ENCODE measurements at regions not wholly inside any gene's neighbourhood (a gene's known extent, or its start where the extent isn't known, plus 50 kb on each side); places are given as distances from the start of the nearest gene placed in this dataset.

DNA sequence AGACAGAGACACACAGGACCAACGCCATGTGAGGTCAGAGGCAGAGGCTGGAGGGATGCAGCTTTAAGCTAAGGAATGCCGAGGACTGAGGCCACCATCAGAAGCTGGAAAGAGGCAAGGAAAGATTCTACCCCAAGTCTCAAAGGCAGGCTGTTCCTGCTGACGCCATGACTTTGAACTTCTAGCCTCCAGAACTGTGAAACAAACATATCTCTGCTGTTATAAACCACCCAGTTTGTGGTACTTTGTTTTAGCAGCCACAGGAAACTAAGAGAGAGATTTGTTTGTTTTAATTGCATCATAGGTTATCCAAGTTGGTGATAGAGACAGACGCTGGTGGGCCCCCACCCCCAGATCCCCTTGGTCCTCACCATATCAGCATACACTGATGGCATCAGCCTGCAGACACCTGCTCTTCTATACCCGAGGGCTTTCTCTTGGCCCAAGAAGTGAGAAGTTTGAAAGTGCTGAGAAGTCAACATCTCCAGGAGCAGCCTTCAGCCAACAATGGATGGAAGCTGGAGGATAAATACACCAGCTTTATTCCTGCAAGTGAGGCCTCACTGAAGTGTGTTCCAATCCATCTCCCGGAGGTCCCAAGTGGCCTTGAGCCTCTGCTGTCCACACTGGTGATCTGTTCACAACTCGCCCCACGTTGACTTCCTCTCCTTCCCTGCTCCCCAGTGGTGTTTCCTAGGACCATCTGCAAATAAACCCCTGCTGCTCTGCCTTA, 154.7 kb downstream of the BTBD3 start:
- DNase-seq (ENCODE audit: low spot score) = no peak

DNA sequence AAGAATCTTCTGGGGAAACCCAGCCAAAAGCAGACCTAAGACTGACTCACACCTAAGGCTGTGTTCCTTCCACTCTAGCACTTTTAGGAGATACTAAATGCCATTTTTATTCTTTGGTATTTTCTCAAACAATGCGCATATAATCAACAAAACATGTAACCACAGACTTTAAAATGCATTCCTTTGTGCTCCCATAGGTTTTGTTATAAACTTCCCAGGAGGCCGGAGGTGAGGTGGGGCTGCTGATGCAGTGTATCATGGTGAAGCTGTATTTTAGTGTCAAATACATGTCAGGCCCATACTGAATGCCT, 155.2 kb downstream of the BTBD3 start:
- DNase-seq (ENCODE audit: low spot score) = no peak

DNA sequence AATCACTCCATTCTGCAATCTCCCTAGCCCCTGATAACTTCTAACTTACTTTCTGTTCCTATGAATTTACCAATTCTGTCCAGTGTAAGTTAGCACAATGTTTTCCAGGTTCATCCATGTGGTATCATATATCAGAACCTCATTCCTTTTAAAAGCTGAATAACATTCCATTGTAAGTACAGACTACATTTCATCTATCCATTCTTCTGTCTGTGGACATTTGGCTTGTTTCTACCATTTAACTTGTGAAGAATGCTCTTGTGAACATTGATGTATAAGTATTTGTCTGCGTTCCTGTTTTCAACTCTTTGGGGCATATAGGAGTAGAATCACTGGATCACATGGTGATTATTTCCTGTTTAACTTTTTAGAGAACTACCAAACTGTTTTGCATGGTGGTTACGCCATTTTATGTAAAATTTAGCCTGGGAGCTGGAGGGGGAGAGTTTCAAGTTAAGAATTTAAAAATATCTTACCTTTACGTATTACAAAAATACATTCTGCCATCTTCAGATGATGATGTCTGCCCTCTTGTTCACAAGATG, 156.5 kb downstream of the BTBD3 start:
- DNase-seq (ENCODE audit: low spot score) = no peak

DNA sequence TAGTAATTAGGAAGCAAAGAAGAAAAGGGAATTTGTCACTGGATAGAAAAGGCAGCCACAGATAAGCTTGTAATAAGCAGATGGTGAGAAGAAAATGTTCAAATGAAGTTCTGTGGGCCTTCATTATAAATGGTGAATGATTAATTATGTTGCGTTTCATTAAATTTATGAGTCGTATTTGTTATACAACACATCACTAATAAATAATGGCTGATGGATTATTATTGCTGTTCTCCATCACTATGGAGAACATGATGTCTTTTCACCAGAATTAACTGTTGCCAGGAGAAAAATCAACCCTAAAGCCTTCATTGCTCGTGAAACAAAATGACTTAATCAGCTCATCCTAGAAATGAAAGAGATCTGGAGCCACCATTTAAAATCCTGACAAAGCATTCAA, 158.5 kb downstream of the BTBD3 start:
- no peak for DNase-seq (ENCODE audit: low spot score)

DNA sequence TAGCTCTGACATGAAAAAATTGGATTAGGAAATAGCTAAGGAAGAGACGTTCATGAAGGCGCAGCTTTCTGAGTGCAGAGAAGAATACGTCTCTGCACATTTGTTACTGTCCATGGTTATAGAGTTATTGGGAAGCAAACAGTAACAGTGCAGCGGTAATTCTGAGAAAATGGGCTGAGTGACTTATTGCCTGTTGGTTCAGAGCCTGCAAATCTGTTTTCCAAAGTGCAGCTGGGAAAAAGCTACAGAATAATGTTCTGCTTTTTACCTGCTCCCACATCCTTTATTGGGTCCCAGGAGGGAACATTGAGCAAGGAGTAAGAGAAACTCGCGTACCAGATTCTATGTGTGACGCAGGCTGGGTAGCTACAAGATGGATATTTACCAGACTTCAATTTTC, 160.2 kb downstream of the BTBD3 start:
- no peak for DNase-seq (ENCODE audit: low spot score)

DNA sequence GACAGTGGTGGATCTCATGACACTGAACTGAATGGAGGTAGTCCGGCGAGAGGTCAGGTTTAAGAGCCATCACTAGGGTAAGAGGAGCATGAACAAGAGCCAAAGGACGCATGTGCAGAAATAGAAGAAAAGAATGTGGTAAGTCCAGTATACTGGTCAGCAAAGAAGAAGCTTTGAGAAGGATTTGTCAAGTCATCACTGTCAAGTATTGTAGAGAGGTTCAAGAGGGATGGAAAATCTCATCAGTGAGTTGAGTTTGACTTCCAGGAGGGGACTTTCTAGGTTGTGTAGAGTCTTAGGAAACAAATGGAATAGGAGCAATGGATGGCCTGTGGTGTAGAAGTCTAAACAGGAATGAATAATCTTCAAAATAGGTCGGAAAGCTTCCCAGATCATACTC, 161.8 kb downstream of the BTBD3 start:
- no peak for DNase-seq (ENCODE audit: low spot score)

DNA sequence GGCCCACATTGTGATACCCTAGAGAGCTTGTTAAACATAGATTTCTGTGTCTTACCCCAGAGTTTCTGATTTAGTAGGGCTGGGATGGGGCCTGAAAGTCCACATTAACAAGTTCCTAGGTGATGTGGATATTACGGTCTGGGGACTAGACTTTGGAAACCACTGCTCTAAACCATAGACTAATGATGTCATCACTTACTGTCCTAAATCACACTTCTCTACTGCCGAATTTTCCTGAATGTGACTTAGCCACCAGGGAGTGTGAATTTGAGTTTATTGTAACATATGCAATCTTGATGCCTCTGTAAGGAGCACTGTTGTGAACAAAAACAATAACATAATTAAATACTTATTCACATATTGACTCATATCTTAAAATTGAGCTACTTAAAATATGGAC, 165.6 kb downstream of the BTBD3 start:
- DNase-seq (ENCODE audit: low spot score) = no peak

DNA sequence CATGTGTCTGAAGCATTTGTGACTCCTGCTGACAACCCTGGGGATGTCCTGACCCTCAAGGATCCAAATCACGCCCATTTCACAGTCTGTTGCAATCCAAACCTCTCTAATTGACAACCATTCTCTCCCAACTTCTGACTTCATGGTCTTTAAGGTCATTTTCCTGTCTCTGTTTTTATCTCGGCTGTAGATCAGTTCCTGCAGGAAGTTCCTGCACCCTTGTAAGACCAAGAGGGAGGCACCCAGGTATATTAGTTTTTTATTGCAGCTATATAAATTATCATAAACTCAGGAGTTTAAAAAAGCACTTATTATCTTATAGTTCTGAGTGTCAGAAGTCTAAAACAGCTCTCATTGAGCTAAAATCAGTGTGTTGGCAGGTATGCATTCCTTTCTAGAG, 166.8 kb downstream of the BTBD3 start:
- no peak for DNase-seq (ENCODE audit: low spot score)

DNA sequence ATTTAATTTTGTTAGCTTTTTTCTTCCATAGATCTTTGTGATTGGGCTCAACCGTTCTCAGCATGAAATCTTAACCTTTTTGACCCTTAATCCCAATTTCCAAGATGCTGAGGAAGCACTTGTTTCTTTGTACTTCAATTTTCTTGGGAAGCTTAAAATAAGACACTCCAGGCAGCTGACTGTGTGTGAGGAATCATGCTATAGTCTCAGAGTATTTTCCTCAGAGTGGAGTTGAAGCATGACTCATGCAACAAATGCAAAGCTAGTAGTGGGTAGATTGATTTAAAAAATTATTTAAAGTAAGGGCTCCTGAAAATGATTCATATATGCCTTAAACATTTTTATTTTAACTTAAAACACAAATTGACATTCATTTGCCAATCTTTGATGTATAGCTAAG, 168.7 kb downstream of the BTBD3 start:
- DNase-seq (ENCODE audit: low spot score) = no peak

DNA sequence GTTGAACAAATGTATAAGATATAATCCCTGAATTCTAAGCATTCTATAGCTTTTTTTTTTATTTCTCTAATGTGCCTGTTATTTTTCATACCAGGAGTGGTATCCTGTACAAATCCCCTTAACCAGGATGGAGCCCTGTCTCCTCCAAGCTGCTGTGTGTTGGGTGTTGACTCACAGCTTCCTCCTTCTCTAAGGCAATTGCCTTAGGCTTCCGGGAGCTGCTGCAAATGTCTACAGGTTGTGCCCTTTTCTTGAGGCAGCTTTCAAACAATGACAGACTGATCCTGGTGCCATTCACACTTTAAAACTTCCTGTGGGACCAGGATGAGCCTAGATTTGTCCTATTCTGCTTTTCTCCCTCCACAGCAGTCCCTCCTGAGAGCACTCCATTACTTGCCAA, 173.2 kb downstream of the BTBD3 start:
- DNase-seq (ENCODE audit: low spot score) = no peak

DNA sequence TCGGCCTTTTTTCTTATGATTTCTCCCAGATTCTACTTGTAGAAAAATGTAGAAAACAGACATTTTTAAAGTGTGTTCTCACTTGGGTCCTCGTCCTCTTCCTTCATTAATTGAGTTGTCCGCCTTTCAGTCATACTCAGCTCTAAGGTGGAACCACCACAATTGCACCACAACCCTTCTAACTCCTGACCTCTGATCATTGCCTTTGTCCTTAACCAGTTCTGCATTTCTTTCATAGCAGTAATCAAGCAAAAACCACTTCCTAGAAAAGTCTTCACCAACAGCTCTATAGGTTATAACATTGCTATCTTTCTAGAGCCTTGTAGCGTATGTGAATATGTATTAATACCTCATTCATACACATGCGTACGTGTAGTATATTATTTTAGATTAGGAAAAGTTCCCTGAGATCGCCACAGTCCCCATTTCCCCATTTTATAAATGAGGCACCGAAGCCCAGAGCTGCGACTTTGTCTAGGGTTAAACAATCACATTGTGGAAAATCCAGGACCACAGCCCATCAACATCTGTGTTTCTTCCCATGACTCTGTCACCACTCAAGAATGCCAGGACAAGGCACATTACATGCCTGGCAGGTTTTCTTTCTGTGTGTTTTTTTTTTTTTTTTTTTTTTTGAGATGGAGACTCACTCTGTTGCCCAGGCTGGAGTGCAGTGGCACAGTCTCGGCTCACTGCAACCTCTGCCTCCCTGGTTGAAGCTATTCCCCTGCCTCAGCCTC, 175.5 kb downstream of the BTBD3 start:
- no peak for DNase-seq (ENCODE audit: low spot score)

DNA sequence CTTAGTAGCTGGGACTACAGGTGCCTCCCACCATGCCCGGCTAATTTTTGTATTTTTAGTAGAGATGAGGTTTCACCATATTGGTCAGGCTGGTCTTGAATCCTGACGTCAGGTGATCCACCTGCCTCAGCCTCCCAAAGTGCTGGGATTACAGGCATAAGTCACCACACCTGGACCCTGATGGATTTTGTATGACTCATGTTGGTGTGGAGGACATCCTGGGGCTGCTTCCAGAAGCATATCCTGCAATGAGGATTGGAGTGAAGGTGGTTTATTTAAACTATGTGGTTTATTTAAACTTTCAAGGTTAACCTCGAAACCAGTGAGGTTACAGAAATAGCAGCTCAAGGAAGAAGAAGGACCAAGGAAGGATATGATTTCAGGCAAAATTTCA, 176.1 kb downstream of the BTBD3 start:
- peak; percentile 28 for DNase-seq (ENCODE audit: low spot score)

DNA sequence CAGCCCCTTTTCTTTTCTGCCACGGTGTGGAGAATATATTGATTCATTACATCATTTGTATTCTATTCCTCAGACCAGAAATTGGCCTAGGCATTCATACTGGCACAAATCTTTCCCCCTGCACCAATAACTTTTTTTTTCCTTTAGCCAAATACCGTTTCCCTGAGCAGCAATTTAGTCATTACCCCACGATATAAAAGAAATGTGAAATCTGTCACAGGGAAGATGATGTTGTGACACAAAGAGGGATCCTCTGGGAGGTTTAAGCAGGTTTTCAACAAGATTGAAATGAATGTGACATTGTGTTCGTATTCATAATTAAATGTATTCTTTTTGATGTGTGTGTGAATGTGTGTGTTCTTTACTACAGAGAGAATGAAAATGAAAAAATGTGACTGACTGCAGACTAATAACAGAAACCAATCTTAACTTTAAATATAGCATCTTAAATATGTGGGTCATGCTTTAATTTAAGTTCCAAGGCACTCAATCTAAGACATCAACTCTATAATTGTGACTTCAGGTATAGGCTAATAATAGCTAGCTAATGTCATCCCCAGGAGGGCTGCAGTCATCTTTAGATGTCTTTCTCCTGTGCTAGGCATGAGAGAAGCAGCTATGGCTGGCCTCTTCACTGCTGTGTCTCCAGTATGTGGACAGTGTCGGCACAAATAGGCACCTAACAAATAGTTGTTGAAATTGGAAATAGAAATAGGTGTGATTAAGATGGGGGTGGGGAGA, 177.7 kb downstream of the BTBD3 start:
- DNase-seq (ENCODE audit: low spot score) = no peak

DNA sequence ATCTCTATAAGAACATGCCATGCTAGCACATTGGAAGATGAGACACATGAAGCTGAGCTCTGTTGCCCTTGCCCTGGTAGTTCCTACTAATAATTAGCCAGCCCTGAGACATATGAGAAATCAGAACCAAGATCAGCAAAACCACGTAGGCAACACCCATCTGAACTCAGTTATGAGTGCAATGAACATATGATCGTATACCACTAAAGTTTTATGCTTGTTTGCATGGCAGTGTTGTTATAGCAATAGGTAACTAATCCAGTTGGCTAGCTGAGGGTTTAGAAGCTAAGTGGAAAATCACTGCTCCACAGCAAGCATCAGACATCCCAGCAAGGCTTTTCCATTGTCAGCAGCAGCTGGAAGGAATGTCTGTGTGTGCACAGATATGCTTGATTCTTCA, 180.7 kb downstream of the BTBD3 start:
- no peak for DNase-seq (ENCODE audit: low spot score)

DNA sequence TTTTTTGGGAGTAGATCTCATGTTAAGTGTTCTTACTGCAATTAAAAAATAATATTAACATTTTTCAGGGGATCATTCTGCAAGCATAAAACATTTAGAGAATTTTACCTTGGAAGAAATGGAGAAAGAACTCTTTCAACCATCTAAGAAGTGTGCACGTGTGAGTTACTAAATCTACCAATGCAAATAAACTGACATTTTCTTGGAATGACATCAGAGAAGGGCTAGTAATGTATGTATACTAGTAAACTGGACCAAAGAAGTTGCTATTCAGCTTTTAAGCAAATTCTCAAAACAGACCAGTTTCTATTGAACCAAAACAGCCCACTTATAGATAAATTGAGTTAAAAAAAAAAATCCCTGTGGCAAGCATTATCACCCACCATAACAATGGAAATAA, 191.2 kb downstream of the BTBD3 start:
- DNase-seq (ENCODE audit: low spot score) = no peak

DNA sequence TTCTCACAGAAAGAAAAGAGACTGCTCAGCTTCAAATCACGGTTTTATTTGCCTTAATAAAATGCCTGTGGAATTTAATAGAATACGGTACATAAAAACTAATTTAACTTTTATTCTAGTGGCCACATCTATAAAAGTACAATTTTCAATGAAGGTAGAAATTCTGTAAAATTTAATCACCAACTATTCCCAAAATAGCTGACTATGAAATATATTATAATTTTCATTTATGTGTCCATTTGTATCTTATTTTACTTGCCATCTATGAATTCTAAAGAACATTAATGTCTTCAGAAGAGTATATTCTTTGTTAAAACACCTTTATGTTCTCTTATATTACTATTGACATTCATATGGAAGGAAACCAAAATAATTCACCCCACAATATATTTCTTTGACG, 192.6 kb downstream of the BTBD3 start:
- DNase-seq (ENCODE audit: low spot score) = no peak

DNA sequence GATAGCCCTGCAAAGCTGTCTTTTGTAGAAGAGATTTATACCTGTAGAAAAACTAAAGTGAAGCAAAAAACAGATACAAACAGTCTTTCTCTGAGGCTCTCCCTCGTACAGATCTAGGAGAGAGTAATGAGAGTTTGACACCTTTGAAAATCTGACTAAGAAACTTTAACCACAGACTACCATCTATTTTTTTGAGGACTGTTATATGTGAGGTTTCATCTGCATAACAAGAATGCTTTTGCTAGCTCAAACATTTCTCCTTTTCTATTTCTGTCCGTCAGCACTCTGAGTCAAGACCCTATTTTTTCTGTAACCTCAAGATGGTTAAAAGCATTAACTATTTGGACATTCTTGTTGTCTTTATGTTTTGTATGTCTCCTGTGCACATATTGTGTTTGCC, 193.0 kb downstream of the BTBD3 start:
- no peak for DNase-seq (ENCODE audit: low spot score)

DNA sequence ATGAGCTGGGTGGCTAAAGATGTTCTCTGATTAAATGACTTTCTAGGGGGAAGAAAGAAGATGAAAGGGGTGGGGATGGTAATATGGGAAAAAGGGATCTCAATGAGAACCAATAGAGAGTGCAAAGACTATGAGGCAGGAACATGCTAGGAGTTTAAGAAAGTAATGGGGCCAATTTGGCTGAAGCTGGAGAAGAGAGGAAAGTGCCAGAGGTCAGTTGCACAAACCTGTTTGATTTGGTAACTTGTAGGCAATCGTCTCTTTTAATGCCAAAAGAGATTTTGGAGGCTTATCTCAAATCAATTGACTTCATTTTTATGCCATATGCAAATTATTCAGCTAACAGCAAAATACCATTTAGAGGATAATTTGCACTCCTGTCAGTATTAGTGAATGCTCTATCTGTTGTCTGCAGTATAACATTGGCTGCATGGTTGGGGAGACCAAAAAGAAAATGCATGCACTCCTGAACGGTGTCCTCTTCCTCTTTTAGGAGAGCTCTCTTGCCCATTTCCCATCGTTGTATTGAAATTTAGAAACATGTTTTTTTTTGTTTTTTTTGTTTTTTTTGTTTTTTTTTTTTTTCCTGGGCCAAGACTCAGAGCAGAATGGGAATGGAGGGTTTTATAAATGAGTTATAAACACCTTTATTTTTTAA, 193.9 kb downstream of the BTBD3 start:
- DNase-seq (ENCODE audit: low spot score) = no peak

DNA sequence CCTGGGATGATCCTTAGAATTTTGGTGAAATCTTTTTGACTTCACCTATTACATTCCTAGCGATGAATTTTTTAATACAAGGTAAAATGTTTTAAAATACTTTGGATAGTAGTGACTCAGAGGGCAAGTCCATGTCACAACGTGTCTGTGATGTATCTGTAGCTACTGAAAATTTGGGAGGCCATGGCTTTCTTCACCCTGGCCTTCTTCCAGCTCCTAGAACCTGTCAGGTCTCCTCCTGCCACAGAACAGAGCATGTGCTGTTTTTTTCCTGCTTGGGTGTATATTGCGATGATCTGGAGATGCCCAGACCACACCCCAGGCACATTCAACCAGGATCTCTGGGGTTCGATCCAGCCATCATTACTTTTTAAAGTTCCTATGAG, 194.4 kb downstream of the BTBD3 start:
- no peak for DNase-seq (ENCODE audit: low spot score)

DNA sequence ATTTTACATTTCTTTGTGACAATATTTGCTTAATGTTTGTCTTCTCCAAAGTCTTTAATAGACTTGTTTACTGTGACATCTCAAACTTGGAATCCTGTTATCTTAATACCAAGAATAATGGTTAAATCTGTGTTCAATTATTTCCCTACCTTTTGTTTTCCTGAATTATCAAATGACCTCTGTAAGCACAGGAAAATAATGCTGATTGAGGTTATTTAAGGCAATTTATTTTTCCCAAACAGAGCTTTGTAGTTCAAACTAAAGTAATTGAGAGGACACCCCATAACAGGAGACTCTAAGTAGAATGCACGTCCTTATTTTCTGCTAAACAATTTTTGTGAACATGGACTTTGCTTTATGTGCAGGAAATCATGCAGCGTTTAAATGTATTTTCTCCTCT, 195.0 kb downstream of the BTBD3 start:
- DNase-seq (ENCODE audit: low spot score) = no peak

DNA sequence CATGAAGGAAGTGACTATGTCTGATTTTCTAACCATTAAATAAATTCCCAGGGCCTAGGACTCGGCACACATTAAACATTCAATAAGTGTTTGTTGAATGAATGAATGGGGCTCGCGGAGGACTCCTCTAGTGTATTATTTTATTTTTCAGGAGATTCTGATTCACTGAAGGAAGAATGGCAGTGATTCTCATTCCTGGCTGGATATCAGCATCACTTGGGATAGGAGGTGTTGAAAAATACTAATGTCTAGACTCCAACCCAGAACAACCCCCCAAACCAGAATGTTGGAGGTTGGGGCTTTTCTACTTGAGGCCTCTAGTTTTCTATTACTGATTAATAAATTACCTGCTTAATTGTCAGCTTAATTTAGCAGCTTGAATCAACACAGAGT, 195.4 kb downstream of the BTBD3 start:
- no peak for DNase-seq (ENCODE audit: low spot score)

Data from H4 (cell line).